ENCODE measurements at regions not wholly inside any gene's neighbourhood (a gene's known extent, or its start where the extent isn't known, plus 50 kb on each side); places are given as distances from the start of the nearest gene placed in this dataset.
A peak's percentile ranks its signal among the peaks of the same experiment; 100 is the strongest.

DNA sequence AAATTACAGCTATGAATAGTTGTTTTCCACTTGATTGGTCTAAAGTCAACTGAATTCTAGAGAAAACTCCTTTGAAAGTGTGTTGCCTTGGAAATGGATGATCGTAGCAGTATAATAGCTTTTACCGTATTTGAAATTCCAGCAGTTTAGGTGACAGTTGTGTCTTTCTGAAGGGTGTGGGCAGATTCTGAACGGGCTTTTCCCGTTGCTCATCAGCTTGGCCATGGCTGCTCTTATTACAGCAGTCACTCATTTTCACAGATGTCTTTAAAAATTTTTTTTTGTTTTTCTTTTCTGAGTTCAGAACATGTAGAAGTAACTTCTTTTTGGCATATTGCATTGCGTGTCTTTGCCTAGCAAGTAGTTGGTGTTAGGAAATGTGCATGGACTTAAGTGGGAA lies 69.6 kb upstream of the SLC4A4 start:
- DNase-seq = no peak
- WGBS (ENCODE audit: insufficient coverage, low lambda C conversion rate) = 100% methylated on average over 5 of the region's 5 CpGs

GRCh38 chr4:71270901-71271300 lies 67.9 kb upstream of the SLC4A4 start:
- H3K27me3 ChIP-seq (ENCODE audit: control insufficient read depth, insufficient read depth, low read length) = no peaks in the 10 kb centered on the region
- WGBS (ENCODE audit: insufficient coverage, low lambda C conversion rate) = no CpG with 5 or more reads among the region's 1 CpG
- no peaks in the 10 kb centered on the region for H3K9me3 ChIP-seq (ENCODE audit: control insufficient read depth, low read depth, low read length)
- no peaks in the 10 kb centered on the region for H3K4me1 ChIP-seq (ENCODE audit: control insufficient read depth, insufficient read depth, low read length)
- H3K27ac ChIP-seq (ENCODE audit: low read length) = no peak overlapping the region
- peak; percentile 21 to 32 for DNase-seq
- no peak overlapping the region for H3K4me3 ChIP-seq (ENCODE audit: low read length)
- H3K36me3 ChIP-seq (ENCODE audit: control insufficient read depth, insufficient read depth, low read length) = no peaks in the 10 kb centered on the region

More for the DNA sequence above, 69.6 kb upstream of the SLC4A4 start:
- Histone ChIP-seq H3K36me3 (ENCODE audit: control insufficient read depth, insufficient read depth, low read length) (no peaks in the 10 kb centered on the region), H3K27me3 (ENCODE audit: control insufficient read depth, insufficient read depth, low read length) (no peaks in the 10 kb centered on the region), H3K4me1 (ENCODE audit: control insufficient read depth, insufficient read depth, low read length) (no peaks in the 10 kb centered on the region), H3K27ac (ENCODE audit: low read length) (no peak overlapping the region), H3K4me3 (ENCODE audit: low read length) (no peak overlapping the region), H3K9me3 (ENCODE audit: control insufficient read depth, low read depth, low read length) (no peaks in the 10 kb centered on the region)

GRCh38 chr4:71272976-71273375 lies 65.8 kb upstream of the SLC4A4 start:
- H3K4me1 ChIP-seq (ENCODE audit: control insufficient read depth, insufficient read depth, low read length) = no peaks in the 10 kb centered on the region
- no peaks in the 10 kb centered on the region for H3K27me3 ChIP-seq (ENCODE audit: control insufficient read depth, insufficient read depth, low read length)
- no peak overlapping the region for H3K4me3 ChIP-seq (ENCODE audit: low read length)
- no peak overlapping the region for H3K27ac ChIP-seq (ENCODE audit: low read length)
- DNase-seq = no peak
- no CpG with 5 or more reads among the region's 1 CpG for WGBS (ENCODE audit: insufficient coverage, low lambda C conversion rate)
- no peaks in the 10 kb centered on the region for H3K36me3 ChIP-seq (ENCODE audit: control insufficient read depth, insufficient read depth, low read length)
- H3K9me3 ChIP-seq (ENCODE audit: control insufficient read depth, low read depth, low read length) = no peaks in the 10 kb centered on the region

DNA sequence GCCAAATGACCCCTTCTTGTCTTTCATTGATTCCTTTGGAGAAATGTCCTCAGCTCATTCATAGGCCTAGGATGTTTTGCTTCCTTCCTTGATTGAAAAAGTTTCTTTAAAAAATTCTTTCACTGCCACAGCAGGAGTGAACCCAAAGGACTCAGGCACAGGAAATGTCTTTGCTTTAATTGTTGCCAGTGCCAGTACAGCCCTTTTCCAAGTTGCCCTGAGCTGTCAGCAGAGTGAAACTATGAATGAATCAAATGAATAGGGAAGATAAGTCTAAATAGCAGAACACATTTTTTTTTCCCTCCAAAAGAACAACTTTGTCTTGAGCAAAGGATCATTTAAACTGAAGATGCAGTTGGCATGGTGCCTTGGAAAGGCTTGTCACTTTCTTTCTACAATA lies 63.8 kb upstream of the SLC4A4 start:
- Histone ChIP-seq H3K27me3 (ENCODE audit: control insufficient read depth, insufficient read depth, low read length) (no peaks in the 10 kb centered on the region), H3K9me3 (ENCODE audit: control insufficient read depth, low read depth, low read length) (no peaks in the 10 kb centered on the region), H3K27ac (ENCODE audit: low read length) (no peak overlapping the region), H3K4me1 (ENCODE audit: control insufficient read depth, insufficient read depth, low read length) (no peaks in the 10 kb centered on the region), H3K36me3 (ENCODE audit: control insufficient read depth, insufficient read depth, low read length) (no peaks in the 10 kb centered on the region), H3K4me3 (ENCODE audit: low read length) (no peak overlapping the region)
- no peak for DNase-seq

DNA sequence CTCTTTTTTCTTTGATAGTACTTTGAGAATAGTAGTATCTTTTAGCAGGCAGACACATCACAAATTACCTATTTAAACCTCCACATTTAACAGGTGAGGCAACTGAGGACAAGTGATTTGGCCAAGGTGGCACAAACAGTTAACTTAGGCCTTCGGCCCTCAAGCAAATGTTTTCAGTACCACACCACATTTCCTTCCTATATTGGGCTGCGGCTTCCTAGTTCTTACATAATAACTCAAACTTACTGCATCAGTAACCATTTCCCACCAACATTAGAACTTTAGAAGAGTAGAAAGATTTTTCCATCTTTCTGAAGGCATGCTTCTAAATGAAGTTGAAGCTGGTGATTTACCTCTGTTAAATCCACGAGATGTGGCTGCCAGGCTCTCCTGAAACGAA lies 63.2 kb upstream of the SLC4A4 start:
- DNase-seq = no peak
- Histone ChIP-seq H3K4me3 (ENCODE audit: low read length) (no peak overlapping the region), H3K36me3 (ENCODE audit: control insufficient read depth, insufficient read depth, low read length) (no peaks in the 10 kb centered on the region), H3K9me3 (ENCODE audit: control insufficient read depth, low read depth, low read length) (no peaks in the 10 kb centered on the region), H3K4me1 (ENCODE audit: control insufficient read depth, insufficient read depth, low read length) (no peaks in the 10 kb centered on the region), H3K27me3 (ENCODE audit: control insufficient read depth, insufficient read depth, low read length) (no peaks in the 10 kb centered on the region), H3K27ac (ENCODE audit: low read length) (no peak overlapping the region)
- no CpG with 5 or more reads among the region's 4 CpGs for WGBS (ENCODE audit: insufficient coverage, low lambda C conversion rate)

DNA sequence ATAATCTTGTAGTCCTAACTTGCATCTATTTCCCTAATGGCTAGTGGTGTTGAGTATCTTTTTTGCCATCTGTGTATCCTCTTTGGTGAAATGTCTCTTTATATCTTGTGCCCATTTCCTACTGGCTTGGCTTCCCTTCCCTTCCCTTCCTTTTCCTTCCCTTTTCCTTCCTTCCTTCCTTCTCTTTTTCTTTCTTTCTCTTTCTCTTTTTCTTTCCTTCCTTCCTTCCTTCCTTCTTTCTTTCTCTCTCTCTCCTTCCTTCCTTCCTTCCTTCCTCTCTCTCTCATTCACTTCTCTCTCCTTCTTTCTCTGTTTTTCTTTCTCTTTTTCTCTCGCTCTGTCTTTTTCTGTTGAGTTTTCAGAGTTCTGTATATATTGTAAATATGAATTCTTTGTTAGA lies 61.5 kb upstream of the SLC4A4 start:
- H3K36me3 ChIP-seq (ENCODE audit: control insufficient read depth, insufficient read depth, low read length) = no peaks in the 10 kb centered on the region
- H3K4me3 ChIP-seq (ENCODE audit: low read length) = no peak overlapping the region
- no peaks in the 10 kb centered on the region for H3K27me3 ChIP-seq (ENCODE audit: control insufficient read depth, insufficient read depth, low read length)
- H3K27ac ChIP-seq (ENCODE audit: low read length) = no peak overlapping the region
- H3K9me3 ChIP-seq (ENCODE audit: control insufficient read depth, low read depth, low read length) = no peaks in the 10 kb centered on the region
- H3K4me1 ChIP-seq (ENCODE audit: control insufficient read depth, insufficient read depth, low read length) = no peaks in the 10 kb centered on the region
- 100% methylated on average over 1 of the region's 1 CpG for WGBS (ENCODE audit: insufficient coverage, low lambda C conversion rate)
- no peak for DNase-seq

GRCh38 chr4:71283642-71284257 lies 55.1 kb upstream of the SLC4A4 start:
- no peak for DNase-seq
- no peaks in the 10 kb centered on the region for H3K4me1 ChIP-seq (ENCODE audit: control insufficient read depth, insufficient read depth, low read length)
- no peaks in the 10 kb centered on the region for H3K27me3 ChIP-seq (ENCODE audit: control insufficient read depth, insufficient read depth, low read length)
- no peak overlapping the region for H3K27ac ChIP-seq (ENCODE audit: low read length)
- H3K9me3 ChIP-seq (ENCODE audit: control insufficient read depth, low read depth, low read length) = no peaks in the 10 kb centered on the region
- H3K4me3 ChIP-seq (ENCODE audit: low read length) = no peak overlapping the region
- no peaks in the 10 kb centered on the region for H3K36me3 ChIP-seq (ENCODE audit: control insufficient read depth, insufficient read depth, low read length)
- no CpG with 5 or more reads among the region's 2 CpGs for WGBS (ENCODE audit: insufficient coverage, low lambda C conversion rate)

DNA sequence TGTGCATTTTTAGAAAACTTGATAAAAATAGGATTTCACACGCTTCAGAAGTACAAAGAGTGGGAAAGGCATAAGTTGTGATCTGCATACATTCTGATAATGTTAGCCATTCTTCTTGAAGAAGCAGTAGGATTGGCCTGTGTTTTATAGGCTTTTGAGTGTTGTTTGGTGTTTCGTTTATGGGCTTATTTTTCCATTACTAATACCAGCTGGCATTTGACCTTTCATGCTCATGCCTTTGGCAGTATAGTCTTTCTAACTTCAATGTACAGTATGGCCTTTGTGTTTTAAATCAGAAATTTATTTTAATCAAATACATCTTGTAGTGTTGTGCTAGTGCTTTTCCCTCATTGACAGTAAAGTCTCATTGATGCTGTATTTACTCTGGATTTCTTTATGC lies 51.5 kb upstream of the SLC4A4 start:
- Histone ChIP-seq H3K27ac (ENCODE audit: low read length) (no peak overlapping the region), H3K4me3 (ENCODE audit: low read length) (no peak overlapping the region), H3K27me3 (ENCODE audit: control insufficient read depth, insufficient read depth, low read length) (no peaks in the 10 kb centered on the region), H3K4me1 (ENCODE audit: control insufficient read depth, insufficient read depth, low read length) (no peaks in the 10 kb centered on the region), H3K36me3 (ENCODE audit: control insufficient read depth, insufficient read depth, low read length) (no peaks in the 10 kb centered on the region), H3K9me3 (ENCODE audit: control insufficient read depth, low read depth, low read length) (no peaks in the 10 kb centered on the region)
- 100% methylated on average over 1 of the region's 2 CpGs for WGBS (ENCODE audit: insufficient coverage, low lambda C conversion rate)
- no peak for DNase-seq

DNA sequence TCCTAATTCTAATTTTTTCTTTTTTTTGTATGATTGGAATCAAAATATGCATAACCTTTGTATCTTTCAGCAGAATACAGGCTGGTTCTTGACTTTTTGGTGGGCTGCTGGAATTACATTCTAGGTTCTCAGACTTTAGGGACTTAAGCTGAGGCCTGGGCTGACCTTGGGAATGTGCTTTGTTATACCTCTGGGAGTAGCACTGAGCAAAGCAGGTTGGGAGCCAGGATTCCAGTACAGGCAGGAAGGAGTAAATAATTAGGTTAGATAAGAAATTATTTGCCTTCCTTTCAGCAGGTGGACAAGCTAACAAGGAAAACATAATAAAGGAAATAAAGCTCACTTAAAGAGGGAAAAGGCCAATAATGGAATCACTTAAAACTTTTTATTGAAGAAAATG lies 49.9 kb upstream of the SLC4A4 start:
- peak in 1 of 2 donors; percentile 39 for DNase-seq
- no peaks in the 10 kb centered on the region for H3K27me3 ChIP-seq (ENCODE audit: control insufficient read depth, insufficient read depth, low read length)
- H3K9me3 ChIP-seq (ENCODE audit: control insufficient read depth, low read depth, low read length) = no peaks in the 10 kb centered on the region
- H3K4me3 ChIP-seq (ENCODE audit: low read length) = no peak overlapping the region
- no peaks in the 10 kb centered on the region for H3K36me3 ChIP-seq (ENCODE audit: control insufficient read depth, insufficient read depth, low read length)
- H3K4me1 ChIP-seq (ENCODE audit: control insufficient read depth, insufficient read depth, low read length) = no peaks in the 10 kb centered on the region
- H3K27ac ChIP-seq (ENCODE audit: low read length) = no peak overlapping the region
